Liver (tissue), 3 donors: ENCODE measurements at regions not wholly inside any gene's neighbourhood (a gene's known extent, or its start where the extent isn't known, plus 50 kb on each side); places are given as distances from the start of the nearest gene placed in this dataset.

Experiments
- CTCF ChIP-seq: fragments of 150-350 bp; IDR thresholded peaks from 2 replicates; pipeline ENCODE4 v1.5.1; 2017; ENCODE audit warnings: improper control_type of control experiment, low read depth, low read length; ENCODE audit not compliant: missing input control
- GABPA ChIP-seq, 2 donors: IDR thresholded peaks in 1 of 2; conservative IDR thresholded peaks in 1 of 2; 2 replicates each; pipeline ENCODE4 v1.6.1; 2016; ENCODE audit warnings: antibody characterized with exemption in 2 of 2, mild to moderate bottlenecking in 1 of 2, moderate library complexity in 1 of 2
- MAX ChIP-seq: IDR thresholded peaks from 2 replicates; pipeline ENCODE4 v1.6.1; 2016; ENCODE audit warnings: antibody characterized with exemption
- RAD21 ChIP-seq, 2 donors: IDR thresholded peaks; 2 replicates each; pipeline ENCODE4 v1.6.1; 2016; ENCODE audit warnings: antibody characterized with exemption in 2 of 2, mild to moderate bottlenecking in 2 of 2
- REST ChIP-seq: IDR thresholded peaks from 2 replicates; pipeline ENCODE4 v1.6.1; 2016; ENCODE audit warnings: antibody characterized with exemption, mild to moderate bottlenecking
- SP1 ChIP-seq: IDR thresholded peaks from 2 replicates; pipeline ENCODE4 v1.6.1; 2018; ENCODE audit warnings: antibody characterized with exemption, mild to moderate bottlenecking
- TAF1 ChIP-seq: conservative IDR thresholded peaks from 2 replicates; pipeline ENCODE4 v1.6.1; 2016; ENCODE audit warnings: antibody characterized with exemption, mild to moderate bottlenecking
- donor health status: healthy.
- donor health status: healthy.

DNA sequence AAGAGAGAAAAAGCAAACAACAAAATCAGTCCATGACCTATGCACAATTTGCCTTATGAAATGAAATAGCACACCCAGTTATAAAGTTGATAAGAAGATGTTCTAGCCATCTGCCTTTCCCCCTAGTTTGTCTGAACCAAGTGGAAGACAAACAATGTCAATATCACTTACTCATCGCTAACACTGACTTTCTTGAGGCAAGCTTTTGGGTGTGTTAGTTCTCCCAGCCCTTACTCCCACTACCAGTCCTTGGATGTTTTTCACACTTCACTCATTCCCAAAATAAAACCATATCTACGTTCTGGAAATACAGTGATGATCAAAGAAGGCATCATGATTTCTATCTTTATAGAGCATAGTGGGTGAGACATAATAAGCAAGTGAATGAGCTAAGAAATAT lies 393.8 kb downstream of the PCDH20 start:
- TF ChIP-seq SP1 (no peak), CTCF (no peak), REST (no peak), GABPA (IDR thresholded peaks at IDR 0.05 in 1 of 2, conservative IDR thresholded peaks at IDR 0.05 in 1 of 2) (no peak), TAF1 (no peak), RAD21 (IDR thresholded peaks at IDR 0.05) (no peak), MAX (no peak)
